VCaP (cell line): ENCODE measurements at regions not wholly inside any gene's neighbourhood (a gene's known extent, or its start where the extent isn't known, plus 50 kb on each side); places are given as distances from the start of the nearest gene placed in this dataset.

Experiments
- H3K27ac ChIP-seq: fragments of 450-650 bp; 2 replicates; pipeline ENCODE4 v1.5.1; 2017
- TF ChIP-seq, protein P1 (sequence below): fragments of 450-650 bp; conservative IDR thresholded peaks from 2 replicates; pipeline ENCODE4 v1.5.1; 2017; ENCODE audit warnings: mild to moderate bottlenecking, moderate library complexity

- no peak overlapping the region for H3K27ac ChIP-seq
- TF ChIP-seq, protein P1, sequence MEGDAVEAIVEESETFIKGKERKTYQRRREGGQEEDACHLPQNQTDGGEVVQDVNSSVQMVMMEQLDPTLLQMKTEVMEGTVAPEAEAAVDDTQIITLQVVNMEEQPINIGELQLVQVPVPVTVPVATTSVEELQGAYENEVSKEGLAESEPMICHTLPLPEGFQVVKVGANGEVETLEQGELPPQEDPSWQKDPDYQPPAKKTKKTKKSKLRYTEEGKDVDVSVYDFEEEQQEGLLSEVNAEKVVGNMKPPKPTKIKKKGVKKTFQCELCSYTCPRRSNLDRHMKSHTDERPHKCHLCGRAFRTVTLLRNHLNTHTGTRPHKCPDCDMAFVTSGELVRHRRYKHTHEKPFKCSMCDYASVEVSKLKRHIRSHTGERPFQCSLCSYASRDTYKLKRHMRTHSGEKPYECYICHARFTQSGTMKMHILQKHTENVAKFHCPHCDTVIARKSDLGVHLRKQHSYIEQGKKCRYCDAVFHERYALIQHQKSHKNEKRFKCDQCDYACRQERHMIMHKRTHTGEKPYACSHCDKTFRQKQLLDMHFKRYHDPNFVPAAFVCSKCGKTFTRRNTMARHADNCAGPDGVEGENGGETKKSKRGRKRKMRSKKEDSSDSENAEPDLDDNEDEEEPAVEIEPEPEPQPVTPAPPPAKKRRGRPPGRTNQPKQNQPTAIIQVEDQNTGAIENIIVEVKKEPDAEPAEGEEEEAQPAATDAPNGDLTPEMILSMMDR, result no peak
Observed at GRCh38 chr2:172241222-172241621, 138.5 kb upstream of the DLX2 start.

DNA sequence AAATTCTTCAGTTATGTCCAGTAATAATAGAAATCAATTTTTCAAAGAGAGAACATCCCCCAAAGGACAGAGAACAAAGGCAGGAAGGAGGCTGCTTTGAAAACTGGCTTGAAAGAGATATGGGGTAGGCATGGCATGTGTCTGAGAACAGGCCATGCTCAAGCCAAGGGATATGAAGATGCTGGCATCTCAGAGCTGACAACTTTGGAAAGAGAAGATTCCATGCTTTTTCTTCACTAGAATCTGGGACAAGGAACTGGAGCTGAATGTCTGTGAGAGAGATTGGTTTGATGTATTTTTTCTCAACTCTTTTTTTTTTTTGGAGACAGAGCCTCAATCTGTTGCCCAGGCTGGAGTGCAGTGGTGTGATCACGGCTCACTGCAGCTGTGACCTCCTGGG is 139.8 kb upstream of the DLX2 start:
- H3K27ac ChIP-seq, result no peak overlapping the region
- TF ChIP-seq, protein P1, result no peak

- H3K27ac ChIP-seq, result no peak overlapping the region
- TF ChIP-seq, protein P1, result no peak
Observed at GRCh38 chr2:172242961-172243360, 140.3 kb upstream of the DLX2 start.

GRCh38 chr2:172244419-172245130 is 141.9 kb upstream of the DLX2 start:
- TF ChIP-seq, protein P1, result no peak
- peak overlapping the region; percentile 18; the same call in 1 of the 2 replicates for H3K27ac ChIP-seq

DNA sequence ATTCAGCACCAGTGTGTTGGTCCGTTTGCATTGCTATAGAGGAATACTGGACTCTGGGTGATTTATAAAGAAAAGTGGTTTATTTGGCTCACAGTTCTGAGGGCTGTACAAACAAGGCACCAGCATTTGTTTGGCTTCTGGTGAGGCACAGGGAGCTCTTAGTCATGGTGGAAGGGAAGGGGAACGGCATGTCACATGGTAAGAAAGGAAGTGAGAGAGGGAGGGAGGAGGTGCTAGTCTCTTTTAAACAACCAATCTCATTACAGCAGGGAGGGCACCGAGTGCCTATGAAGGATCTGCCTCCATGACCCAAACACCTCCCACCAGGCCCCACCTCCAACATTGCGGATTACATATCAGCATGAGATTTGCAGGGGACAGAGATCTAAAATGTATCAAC is 143.9 kb upstream of the DLX2 start:
- TF ChIP-seq, protein P1, result no peak
- H3K27ac ChIP-seq, result no peak overlapping the region

DNA sequence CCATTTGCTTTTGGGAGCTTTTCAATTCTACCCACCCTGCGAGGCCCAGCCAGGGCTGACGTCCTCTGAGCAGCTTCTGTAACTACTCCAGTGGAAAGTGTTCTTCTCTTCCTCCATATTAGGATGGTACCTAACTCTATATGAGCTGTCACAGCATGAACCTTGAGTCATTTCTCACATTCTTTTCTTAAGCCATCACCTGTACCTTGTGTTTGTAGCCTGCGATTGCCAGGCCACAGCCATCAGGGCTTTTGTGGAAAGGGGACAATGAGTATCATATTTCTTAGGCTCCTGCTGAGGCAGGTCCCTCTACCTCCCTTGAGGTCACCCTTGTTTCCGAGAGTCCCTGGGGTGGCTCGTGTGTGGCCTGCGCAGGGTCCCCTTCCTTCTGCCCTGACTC is 144.5 kb upstream of the DLX2 start:
- TF ChIP-seq, protein P1, result no peak
- no peak overlapping the region for H3K27ac ChIP-seq

GRCh38 chr2:172248381-172248780 is 145.7 kb upstream of the DLX2 start:
- TF ChIP-seq, protein P1, result no peak
- no peak overlapping the region for H3K27ac ChIP-seq
